GM18508 (cell line): ENCODE measurements at regions not wholly inside any gene's neighbourhood (a gene's known extent, or its start where the extent isn't known, plus 50 kb on each side); places are given as distances from the start of the nearest gene placed in this dataset.

ENCODE experiments used
- ATAC-seq: cut with Tn5 transposase; IDR thresholded peaks from one replicate; pipeline ENCODE4 v1.9.1; 2021; ENCODE audit warnings: moderate number of reproducible peaks; ENCODE audit not compliant: insufficient read depth, unreplicated experiment

DNA sequence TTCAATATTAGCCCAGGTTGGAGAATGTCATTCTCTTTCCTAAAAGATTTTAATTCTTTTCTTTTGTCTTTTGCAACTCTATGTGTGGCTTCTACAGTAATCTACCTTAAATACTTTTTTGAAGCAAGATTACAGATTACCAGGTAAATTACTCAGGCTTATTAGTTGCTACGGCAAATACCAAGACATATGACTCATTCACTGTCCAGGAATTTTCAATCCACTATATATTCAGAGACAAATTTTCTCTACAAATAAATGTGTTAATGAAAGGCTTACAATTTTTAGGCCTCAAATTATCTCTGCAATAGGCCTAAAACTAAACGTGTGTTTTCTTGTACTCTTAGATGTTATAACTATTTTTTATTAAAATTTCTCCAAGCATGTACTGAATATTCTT lies 631.3 kb downstream of the DIAPH3 start:
- ATAC-seq: no peak

GRCh38 chr13:59533561-59534555 lies 629.9 kb downstream of the DIAPH3 start:
- ATAC-seq: no peak

DNA sequence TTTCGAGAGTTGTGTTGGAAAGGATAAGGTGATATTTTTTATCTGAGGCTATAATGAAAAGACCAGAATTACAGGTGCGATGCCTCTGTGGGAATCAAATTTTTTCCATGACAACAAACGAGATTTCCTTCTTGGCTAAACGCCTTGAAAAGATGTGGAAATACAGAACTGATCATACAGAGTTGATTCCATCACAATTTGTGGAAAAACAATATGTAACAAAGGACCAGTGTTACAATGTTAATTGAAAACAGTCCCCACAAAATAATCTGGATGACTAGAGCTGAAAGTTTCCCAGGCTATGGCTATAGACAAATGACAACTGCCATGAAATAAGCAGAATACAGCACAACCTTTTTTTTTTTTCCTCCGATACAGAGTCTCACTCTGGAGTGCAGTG lies 628.9 kb downstream of the DIAPH3 start:
- no peak for ATAC-seq

GRCh38 chr13:59537500-59537899 lies 626.2 kb downstream of the DIAPH3 start:
- ATAC-seq: no peak

DNA sequence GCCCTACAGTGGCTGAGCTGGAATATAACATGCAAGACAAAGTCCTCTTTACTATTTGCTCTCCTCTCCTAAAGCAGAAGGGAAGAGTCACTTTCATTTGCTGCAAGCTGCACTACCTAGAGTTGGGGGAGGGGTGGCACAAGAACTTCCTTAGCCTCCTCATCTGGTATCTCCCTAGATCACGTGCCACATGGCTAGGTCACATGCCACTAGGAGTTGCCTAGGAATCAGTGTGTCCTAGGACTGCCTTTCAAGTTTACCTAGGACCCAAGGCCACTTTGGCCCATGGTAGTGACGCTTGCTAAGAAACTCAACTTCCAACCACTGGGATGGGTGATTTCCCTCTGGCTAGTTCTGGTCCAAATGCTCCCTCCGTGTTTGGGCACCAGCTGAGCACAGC lies 625.2 kb downstream of the DIAPH3 start:
- ATAC-seq: no peak

DNA sequence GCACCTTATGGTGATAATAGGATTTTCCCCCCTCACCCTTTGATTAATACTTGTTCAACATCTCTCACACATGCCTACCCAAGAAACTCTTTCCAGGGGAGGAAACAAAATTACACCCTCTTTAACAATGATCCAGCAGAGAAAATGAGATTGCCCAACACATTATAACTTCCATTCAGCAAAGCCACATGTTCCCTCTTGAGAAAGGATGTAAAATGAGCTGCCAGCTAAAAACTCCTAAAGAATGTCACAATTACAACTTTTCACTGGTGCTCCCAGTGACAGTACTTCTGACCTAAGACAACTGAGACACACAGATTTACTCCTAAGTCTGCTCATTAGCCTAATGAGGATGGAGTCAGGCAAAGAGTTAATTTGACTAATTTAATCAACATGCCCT lies 621.4 kb downstream of the DIAPH3 start:
- no peak for ATAC-seq

- no peak for ATAC-seq
Observed at GRCh38 chr13:59543418-59543817, 620.3 kb downstream of the DIAPH3 start.

DNA sequence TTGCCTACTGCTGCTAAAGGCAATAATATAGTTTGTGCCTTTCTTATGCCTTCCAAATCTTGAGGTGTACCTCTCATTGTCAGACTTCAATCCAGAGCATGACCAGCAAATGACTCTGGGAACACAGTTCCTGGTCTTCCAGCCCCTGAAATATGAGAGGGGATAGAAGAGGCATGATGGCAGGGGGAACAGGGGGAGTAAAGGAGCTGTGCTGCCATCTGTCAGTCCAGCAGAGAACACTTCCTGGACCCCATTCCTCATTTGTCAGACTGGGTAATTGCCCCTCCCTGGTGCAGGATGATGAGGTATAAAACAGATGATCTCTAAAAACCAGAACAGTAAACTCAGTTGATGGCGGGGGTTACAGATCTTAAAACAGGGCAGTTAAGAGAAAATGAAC lies 618.7 kb downstream of the DIAPH3 start:
- no peak for ATAC-seq

- ATAC-seq: no peak
Observed at GRCh38 chr13:59546178-59546577, 617.5 kb downstream of the DIAPH3 start.

GRCh38 chr13:59547950-59548349 lies 615.8 kb downstream of the DIAPH3 start:
- ATAC-seq: no peak

DNA sequence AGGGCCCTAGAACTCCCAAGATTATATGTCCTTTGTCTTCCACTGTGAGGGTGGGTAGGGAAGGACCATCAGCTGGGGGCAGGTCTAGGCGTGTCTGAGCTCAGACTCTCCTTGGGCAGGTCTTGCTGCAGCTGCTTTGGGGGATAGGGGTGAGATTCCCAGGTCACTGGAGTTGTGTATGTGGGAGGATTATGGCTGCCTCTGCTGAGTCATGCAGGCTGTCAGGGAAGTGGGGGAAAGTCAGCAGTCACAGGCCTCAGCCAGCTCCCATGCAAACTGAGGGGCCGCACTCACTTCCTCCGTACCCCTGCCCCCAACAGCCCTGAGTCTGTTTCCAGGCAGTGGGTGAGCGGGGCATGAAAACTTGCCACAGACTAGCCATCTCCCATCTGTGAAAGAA lies 600.8 kb downstream of the DIAPH3 start:
- ATAC-seq: no peak

GRCh38 chr13:59566561-59566960 lies 597.2 kb downstream of the DIAPH3 start:
- no peak for ATAC-seq

DNA sequence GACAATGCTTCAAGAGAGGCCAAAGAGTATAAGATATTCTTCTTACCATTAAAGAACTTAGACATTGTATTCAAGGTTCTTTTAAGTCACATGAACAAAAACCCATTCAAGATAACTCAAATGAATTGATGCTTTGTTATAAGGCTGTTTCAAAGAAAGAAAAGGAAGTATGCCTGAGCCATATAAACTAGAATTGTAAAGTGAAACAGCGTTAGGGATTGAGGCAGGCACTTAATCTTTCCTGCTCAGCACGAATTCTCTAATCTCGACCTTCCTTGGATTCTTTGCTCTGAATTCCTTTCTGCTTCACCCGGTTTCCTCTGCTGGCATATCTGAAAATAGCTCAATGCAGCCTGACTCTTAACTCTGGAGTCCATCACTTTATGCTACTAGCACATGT lies 595.4 kb downstream of the DIAPH3 start:
- no peak for ATAC-seq

DNA sequence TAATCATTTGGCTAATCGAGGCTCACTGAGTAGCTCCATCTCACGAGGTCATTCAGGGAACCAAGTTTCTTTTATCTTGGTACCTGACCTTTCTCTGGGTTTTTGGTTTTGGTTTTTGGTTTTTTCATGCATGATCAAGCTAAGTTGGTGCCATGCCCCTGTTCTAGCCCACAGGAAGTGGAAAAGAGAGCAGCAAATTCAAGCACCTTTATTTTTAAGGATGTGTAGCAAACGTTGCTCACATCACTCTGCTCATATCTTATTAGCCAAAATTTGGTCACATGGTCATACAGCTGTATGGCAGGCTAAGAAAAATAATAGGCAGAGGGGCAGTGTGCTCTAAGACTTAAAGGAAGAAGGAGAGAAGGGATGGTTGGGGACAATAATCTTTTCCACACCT lies 593.5 kb downstream of the DIAPH3 start:
- ATAC-seq: no peak

GRCh38 chr13:59584101-59584500 lies 579.6 kb downstream of the DIAPH3 start:
- no peak for ATAC-seq

DNA sequence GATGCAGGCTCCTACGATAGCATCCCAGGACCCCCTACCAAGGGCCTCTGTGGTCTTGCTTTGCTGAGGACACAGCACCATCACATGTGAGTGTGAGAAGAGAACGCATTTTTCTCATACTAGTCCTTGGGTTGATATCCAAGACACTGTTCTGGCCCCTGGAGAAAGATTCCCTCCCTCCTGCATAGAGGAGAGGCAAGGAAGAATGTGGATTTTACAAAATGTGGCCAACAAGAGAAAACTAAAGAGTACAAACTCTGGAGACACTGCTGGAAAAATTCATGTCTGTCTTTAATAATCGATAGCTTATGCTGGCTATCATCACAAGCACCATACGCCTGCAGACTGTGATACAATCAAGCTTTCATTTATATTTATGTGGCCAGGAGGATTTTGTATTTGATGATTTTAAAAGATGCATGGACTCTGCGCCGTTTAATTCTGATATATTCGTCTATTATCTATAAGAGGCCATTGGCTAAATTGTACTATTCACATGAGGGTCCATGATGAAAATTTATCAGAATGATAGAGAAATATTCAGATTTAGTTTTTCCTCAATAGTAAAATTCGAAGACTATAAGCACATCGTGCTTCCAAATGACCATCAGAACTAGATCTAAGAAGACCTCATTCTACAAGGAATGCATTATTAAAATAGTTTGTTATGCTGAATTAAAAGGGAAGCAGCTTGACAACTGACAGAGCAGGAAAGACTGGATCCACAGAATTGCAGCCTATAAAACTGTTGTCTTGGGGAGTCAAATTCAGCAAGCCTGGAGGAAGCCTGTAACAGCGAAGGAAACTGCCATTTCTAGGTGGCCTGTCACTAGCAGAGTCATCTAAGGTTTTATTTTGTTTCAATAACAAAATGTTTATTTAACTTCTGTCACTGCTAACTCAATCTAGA lies 578.7 kb downstream of the DIAPH3 start:
- ATAC-seq: no peak

DNA sequence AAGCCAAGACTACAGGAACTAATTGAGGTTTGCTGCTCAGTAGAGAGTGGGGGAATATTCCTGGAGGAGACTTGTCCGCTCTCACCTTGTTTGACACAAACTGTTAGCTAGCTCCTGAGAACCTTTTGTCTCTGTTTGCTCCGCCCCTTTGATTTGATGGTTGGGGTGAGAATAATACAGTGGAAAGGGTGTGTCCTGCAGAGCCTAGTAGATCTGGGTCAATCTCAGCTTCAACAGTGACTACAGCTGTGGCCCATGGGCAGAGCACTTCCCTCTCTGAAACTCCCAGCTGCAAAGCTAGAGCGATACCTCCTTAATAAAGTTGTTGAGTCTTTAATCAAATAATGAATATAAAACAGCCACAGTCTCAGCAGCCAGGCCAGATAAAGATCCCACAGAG lies 576.7 kb downstream of the DIAPH3 start:
- no peak for ATAC-seq

- no peak for ATAC-seq
Observed at GRCh38 chr13:59587971-59588716, 575.6 kb downstream of the DIAPH3 start.

DNA sequence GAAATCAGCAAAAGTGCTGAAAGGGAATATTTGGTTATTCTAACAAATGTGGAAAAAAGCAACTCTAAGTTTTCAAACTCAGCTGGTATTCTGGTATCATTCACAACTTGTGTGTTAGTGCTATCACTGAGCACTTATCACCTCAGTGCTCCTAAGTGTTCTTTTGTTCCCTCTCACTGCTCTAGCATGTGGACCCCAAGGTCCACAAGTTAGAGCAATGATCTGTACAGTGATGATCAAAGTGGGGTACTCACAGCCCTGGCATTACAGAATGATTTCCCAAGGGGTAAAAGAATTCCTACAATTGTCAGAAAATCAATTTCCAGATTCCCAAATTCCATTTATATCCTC lies 575.0 kb downstream of the DIAPH3 start:
- no peak for ATAC-seq

- ATAC-seq: no peak
Observed at GRCh38 chr13:59601993-59602392, 561.7 kb downstream of the DIAPH3 start.

DNA sequence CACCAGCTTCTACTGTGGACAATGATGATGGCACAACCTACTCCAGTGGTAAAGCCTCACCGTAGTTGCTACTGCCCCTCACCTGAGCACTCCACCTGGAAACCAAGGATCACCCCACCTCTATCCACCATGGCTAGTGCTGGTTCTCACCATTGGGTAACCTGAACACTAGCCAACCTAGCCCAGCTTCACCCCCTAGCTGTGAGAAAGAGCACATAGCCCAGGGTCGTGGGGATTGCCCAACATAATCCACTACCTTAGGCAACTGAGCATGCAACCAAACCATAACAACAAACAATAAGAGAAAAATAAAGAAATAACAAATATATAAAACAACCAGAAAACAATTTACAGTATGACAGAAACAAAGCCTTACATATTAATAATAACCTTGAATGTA lies 560.1 kb downstream of the DIAPH3 start:
- ATAC-seq: no peak
